NCI-H2227 treated with DMSO at 0.1 percent for 48 hours (cell line): ENCODE measurements at regions not wholly inside any gene's neighbourhood (a gene's known extent, or its start where the extent isn't known, plus 50 kb on each side); places are given as distances from the start of the nearest gene placed in this dataset.
A peak's percentile ranks its signal among the peaks of the same experiment; 100 is the strongest.

ENCODE experiments used
- DNase-seq: peaks from one replicate; lab custom pipeline; 2025; lab: John Stamatoyannopoulos, UW

GRCh38 chr11:20311444-20311843 lies 52.1 kb upstream of the HTATIP2 start:
- no peak for DNase-seq

- DNase-seq = no peak
Observed at GRCh38 chr11:20310596-20311394, 52.7 kb upstream of the HTATIP2 start.

- DNase-seq = no peak
Observed at GRCh38 chr11:20310137-20310536, 53.4 kb upstream of the HTATIP2 start.

GRCh38 chr11:20309231-20310025 lies 54.1 kb upstream of the HTATIP2 start:
- no peak for DNase-seq

- no peak for DNase-seq
Observed at GRCh38 chr11:20308601-20309000, 54.9 kb upstream of the HTATIP2 start.

- DNase-seq = no peak
Observed at GRCh38 chr11:20303391-20303965, 60.0 kb upstream of the HTATIP2 start.

GRCh38 chr11:20293992-20294391 lies 69.5 kb upstream of the HTATIP2 start:
- DNase-seq = no peak

GRCh38 chr11:20293531-20293930 lies 70.0 kb upstream of the HTATIP2 start:
- DNase-seq = no peak

- DNase-seq = no peak
Observed at GRCh38 chr11:20289732-20290131, 73.8 kb upstream of the HTATIP2 start.

- no peak for DNase-seq
Observed at GRCh38 chr11:20283475-20283874, 80.0 kb upstream of the HTATIP2 start.

- DNase-seq = no peak
Observed at GRCh38 chr11:20278727-20279126, 84.8 kb upstream of the HTATIP2 start.

GRCh38 chr11:20277014-20277413 lies 86.5 kb upstream of the HTATIP2 start:
- no peak for DNase-seq

- DNase-seq = no peak
Observed at GRCh38 chr11:20275987-20276965, 87.2 kb upstream of the HTATIP2 start.

- peak; percentile 63 for DNase-seq
Observed at GRCh38 chr11:20274031-20274430, 89.5 kb upstream of the HTATIP2 start.

GRCh38 chr11:20261526-20261925 lies 101.3 kb upstream of the DBX1 start:
- no peak for DNase-seq

- no peak for DNase-seq
Observed at GRCh38 chr11:20260307-20260706, 100.0 kb upstream of the DBX1 start.

GRCh38 chr11:20259506-20259905 lies 99.2 kb upstream of the DBX1 start:
- no peak for DNase-seq

- no peak for DNase-seq
Observed at GRCh38 chr11:20258376-20258895, 98.2 kb upstream of the DBX1 start.

GRCh38 chr11:20256925-20257324 lies 96.7 kb upstream of the DBX1 start:
- no peak for DNase-seq

- no peak for DNase-seq
Observed at GRCh38 chr11:20253796-20254195, 93.5 kb upstream of the DBX1 start.

GRCh38 chr11:20251496-20251895 lies 91.2 kb upstream of the DBX1 start:
- no peak for DNase-seq
